Liver (tissue), 3 donors: ENCODE measurements at regions not wholly inside any gene's neighbourhood (a gene's known extent, or its start where the extent isn't known, plus 50 kb on each side); places are given as distances from the start of the nearest gene placed in this dataset.

ENCODE experiments used
- ATF3 ChIP-seq: IDR thresholded peaks from 2 replicates; pipeline ENCODE4 v1.6.1; 2016; ENCODE audit warnings: antibody characterized with exemption
- CTCF ChIP-seq: fragments of 150-350 bp; IDR thresholded peaks from 2 replicates; pipeline ENCODE4 v1.5.1; 2017; ENCODE audit warnings: improper control_type of control experiment, low read depth, low read length; ENCODE audit not compliant: missing input control
- EGR1 ChIP-seq, 2 donors: IDR thresholded peaks; 2 replicates each; pipeline ENCODE4 v1.6.1; 2016 to 2018; ENCODE audit warnings: antibody characterized with exemption in 2 of 2, low read depth in 2 of 2
- FOXA1 ChIP-seq: IDR thresholded peaks from 2 replicates; pipeline ENCODE4 v1.6.1; 2016; ENCODE audit warnings: antibody characterized with exemption
- GABPA ChIP-seq, 2 donors: IDR thresholded peaks in 1 of 2; conservative IDR thresholded peaks in 1 of 2; 2 replicates each; pipeline ENCODE4 v1.6.1; 2016; ENCODE audit warnings: antibody characterized with exemption in 2 of 2, mild to moderate bottlenecking in 1 of 2, moderate library complexity in 1 of 2
- HNF4A ChIP-seq, 2 donors: conservative IDR thresholded peaks; 2 replicates each; pipeline ENCODE4 v1.6.1; 2016; ENCODE audit warnings: antibody characterized with exemption in 2 of 2, mild to moderate bottlenecking in 2 of 2
- JUND ChIP-seq, 2 donors: IDR thresholded peaks; 2 replicates each; pipeline ENCODE4 v1.6.1; 2016; ENCODE audit warnings: antibody characterized with exemption in 2 of 2
- NR2F2 ChIP-seq: IDR thresholded peaks from 2 replicates; pipeline ENCODE4 v1.6.1; 2016; ENCODE audit warnings: antibody characterized with exemption
- RAD21 ChIP-seq, 2 donors: IDR thresholded peaks; 2 replicates each; pipeline ENCODE4 v1.6.1; 2016; ENCODE audit warnings: antibody characterized with exemption in 2 of 2, mild to moderate bottlenecking in 2 of 2
- REST ChIP-seq: IDR thresholded peaks from 2 replicates; pipeline ENCODE4 v1.6.1; 2016; ENCODE audit warnings: antibody characterized with exemption, mild to moderate bottlenecking
- RXRA ChIP-seq, 2 donors: IDR thresholded peaks; 2 replicates each; pipeline ENCODE4 v1.6.1; 2017 to 2018; ENCODE audit warnings: antibody characterized with exemption in 2 of 2, mild to moderate bottlenecking in 1 of 2
- SP1 ChIP-seq: IDR thresholded peaks from 2 replicates; pipeline ENCODE4 v1.6.1; 2018; ENCODE audit warnings: antibody characterized with exemption, mild to moderate bottlenecking
- TAF1 ChIP-seq: conservative IDR thresholded peaks from 2 replicates; pipeline ENCODE4 v1.6.1; 2016; ENCODE audit warnings: antibody characterized with exemption, mild to moderate bottlenecking
- TF ChIP-seq, protein P1 (sequence below): IDR thresholded peaks from 2 replicates; pipeline ENCODE4 v1.6.1; 2016; ENCODE audit warnings: antibody characterized with exemption
- donor health status: healthy.
- donor health status: healthy.

DNA sequence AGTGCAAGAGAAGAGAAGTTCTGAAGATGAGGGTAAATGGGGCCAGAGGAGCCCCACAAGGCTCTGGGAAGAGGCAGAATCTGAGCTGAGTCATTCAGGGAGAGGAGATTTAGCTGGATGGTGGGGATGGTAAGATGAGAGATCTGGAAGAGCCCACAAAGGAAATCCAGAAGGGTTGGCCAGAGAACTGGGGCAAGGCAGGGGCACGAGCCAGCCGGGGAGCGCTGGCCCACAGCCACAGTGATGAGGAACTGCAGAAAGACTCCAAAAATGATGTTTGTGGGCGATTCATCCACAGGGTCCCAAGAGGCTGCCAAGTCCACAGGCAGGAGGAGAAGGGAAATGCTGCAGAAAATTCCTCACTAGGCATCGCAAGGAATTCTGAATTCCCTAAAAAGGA lies 75.9 kb upstream of the ATP2B2 start:
- TF ChIP-seq RAD21 (IDR thresholded peaks at IDR 0.05) (no peak), CTCF (no peak), REST (no peak), TAF1 (no peak), EGR1 (IDR thresholded peaks at IDR 0.05; ENCODE audit: low read depth in 2 of 2) (no peak), JUND (IDR thresholded peaks at IDR 0.05) (no peak), GABPA (IDR thresholded peaks at IDR 0.05 in 1 of 2, conservative IDR thresholded peaks at IDR 0.05 in 1 of 2) (no peak), FOXA1 (no peak), ATF3 (no peak), NR2F2 (no peak), SP1 (no peak), HNF4A (conservative IDR thresholded peaks at IDR 0.05) (no peak), RXRA (IDR thresholded peaks at IDR 0.05) (no peak)
- TF ChIP-seq, protein P1, sequence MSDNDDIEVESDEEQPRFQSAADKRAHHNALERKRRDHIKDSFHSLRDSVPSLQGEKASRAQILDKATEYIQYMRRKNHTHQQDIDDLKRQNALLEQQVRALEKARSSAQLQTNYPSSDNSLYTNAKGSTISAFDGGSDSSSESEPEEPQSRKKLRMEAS = no peak
